ENCODE measurements at regions not wholly inside any gene's neighbourhood (a gene's known extent, or its start where the extent isn't known, plus 50 kb on each side); places are given as distances from the start of the nearest gene placed in this dataset.

GRCh38 chr6:56741472-56741871 is 98.8 kb upstream of the DST start:
- H3K79me2 ChIP-seq (ENCODE audit: insufficient read depth, low read length): no peaks in the 10 kb centered on the region
- H3F3A ChIP-seq (ENCODE audit: low read depth): no peaks in the 10 kb centered on the region
- no peaks in the 10 kb centered on the region for H4K20me1 ChIP-seq (ENCODE audit: insufficient read depth, low read length, poor library complexity, severe bottlenecking)
- no peak overlapping the region for H3K4me3 ChIP-seq (ENCODE audit: low read length, poor library complexity, severe bottlenecking)
- no peak overlapping the region for H3K4me2 ChIP-seq (ENCODE audit: low read depth, low read length, poor library complexity, severe bottlenecking)
- H2AFZ ChIP-seq (ENCODE audit: low read length): no peak overlapping the region
- no peaks in the 10 kb centered on the region for H3K36me3 ChIP-seq (ENCODE audit: insufficient read depth, low read length)
- peaks cover 6% of the 10 kb centered on the region for H3K4me1 ChIP-seq (ENCODE audit: insufficient read depth, low read length, poor library complexity, severe bottlenecking)
- H3K9ac ChIP-seq (ENCODE audit: low read depth, low read length, poor library complexity, severe bottlenecking): no peak overlapping the region
- TF ChIP-seq EZH2phosphoT487 (IDR thresholded peaks at IDR 0.05; ENCODE audit: borderline replicate concordance) (no peak), CTCF (conservative IDR thresholded peaks at IDR 0.05; ENCODE audit: low read length) (no peak)
- H3K9me2 ChIP-seq (replicated peaks; ENCODE audit: low read depth, low read length): no peaks in the 10 kb centered on the region
- H3K9me3 ChIP-seq (ENCODE audit: insufficient read depth, low read depth, low read length): no peaks in the 10 kb centered on the region
- H3K27me3 ChIP-seq (ENCODE audit: insufficient read depth, low read length, poor library complexity, severe bottlenecking): no peaks in the 10 kb centered on the region

- Histone ChIP-seq H3K79me2 (ENCODE audit: insufficient read depth, low read length) (no peaks in the 10 kb centered on the region), H3K4me3 (ENCODE audit: low read length, poor library complexity, severe bottlenecking) (no peak overlapping the region), H3K9me2 (replicated peaks; ENCODE audit: low read depth, low read length) (no peaks in the 10 kb centered on the region), H3K4me2 (ENCODE audit: low read depth, low read length, poor library complexity, severe bottlenecking) (no peak overlapping the region), H3K27me3 (ENCODE audit: insufficient read depth, low read length, poor library complexity, severe bottlenecking) (no peaks in the 10 kb centered on the region), H3K9ac (ENCODE audit: low read depth, low read length, poor library complexity, severe bottlenecking) (no peak overlapping the region), H2AFZ (ENCODE audit: low read length) (no peak overlapping the region), H3K36me3 (ENCODE audit: insufficient read depth, low read length) (no peaks in the 10 kb centered on the region), H3K9me3 (ENCODE audit: insufficient read depth, low read depth, low read length) (no peaks in the 10 kb centered on the region), H4K20me1 (ENCODE audit: insufficient read depth, low read length, poor library complexity, severe bottlenecking) (no peaks in the 10 kb centered on the region), H3K4me1 (ENCODE audit: insufficient read depth, low read length, poor library complexity, severe bottlenecking) (peaks cover 5% of the 10 kb centered on the region), H3F3A (ENCODE audit: low read depth) (no peaks in the 10 kb centered on the region)
- no peak for TF ChIP-seq CTCF (conservative IDR thresholded peaks at IDR 0.05; ENCODE audit: low read length)
- TF ChIP-seq EZH2phosphoT487 (IDR thresholded peaks at IDR 0.05; ENCODE audit: borderline replicate concordance): no peak
Observed at GRCh38 chr6:56739836-56740815, 97.4 kb upstream of the DST start.

- no peak overlapping the region for H2AFZ ChIP-seq (ENCODE audit: low read length)
- H3F3A ChIP-seq (ENCODE audit: low read depth): no peaks in the 10 kb centered on the region
- H3K4me2 ChIP-seq (ENCODE audit: low read depth, low read length, poor library complexity, severe bottlenecking): no peak overlapping the region
- no peaks in the 10 kb centered on the region for H3K9me2 ChIP-seq (replicated peaks; ENCODE audit: low read depth, low read length)
- no peak for TF ChIP-seq CTCF (conservative IDR thresholded peaks at IDR 0.05; ENCODE audit: low read length)
- no peak for TF ChIP-seq EZH2phosphoT487 (IDR thresholded peaks at IDR 0.05; ENCODE audit: borderline replicate concordance)
- H3K79me2 ChIP-seq (ENCODE audit: insufficient read depth, low read length): no peaks in the 10 kb centered on the region
- no peaks in the 10 kb centered on the region for H4K20me1 ChIP-seq (ENCODE audit: insufficient read depth, low read length, poor library complexity, severe bottlenecking)
- H3K9me3 ChIP-seq (ENCODE audit: insufficient read depth, low read depth, low read length): no peaks in the 10 kb centered on the region
- no peaks in the 10 kb centered on the region for H3K4me1 ChIP-seq (ENCODE audit: insufficient read depth, low read length, poor library complexity, severe bottlenecking)
- no peaks in the 10 kb centered on the region for H3K27me3 ChIP-seq (ENCODE audit: insufficient read depth, low read length, poor library complexity, severe bottlenecking)
- no peak overlapping the region for H3K9ac ChIP-seq (ENCODE audit: low read depth, low read length, poor library complexity, severe bottlenecking)
- H3K36me3 ChIP-seq (ENCODE audit: insufficient read depth, low read length): 0 out of 2 replicates have a peak, but pooled peaks cover 8% of the 10 kb centered on the region
- no peak overlapping the region for H3K4me3 ChIP-seq (ENCODE audit: low read length, poor library complexity, severe bottlenecking)
Observed at GRCh38 chr6:56736804-56737203, 94.1 kb upstream of the DST start.
